Stimulated activated CD4-positive, alpha-beta T cell treated with anti-CD3 and anti-CD28 coated beads, Interleukin-2, amount 100 ng/mL, for 24 hours (primary cell): ENCODE measurements at regions not wholly inside any gene's neighbourhood (a gene's known extent, or its start where the extent isn't known, plus 50 kb on each side); places are given as distances from the start of the nearest gene placed in this dataset.
"Not testable (repeated sequence)": the region's sequence is repeated elsewhere in the genome, so short reads cannot be mapped to it uniquely, and the experiment has no call there.

Source experiments
- DNase-seq, 2 donors: peaks; one replicate each; pipeline ENCODE4 v3.0.0-alpha.2; 2020

- no peak for DNase-seq
These were observed 467.5 kb upstream of the PAPPA start for GRCh38 chr9:115686069-115686468.

DNA sequence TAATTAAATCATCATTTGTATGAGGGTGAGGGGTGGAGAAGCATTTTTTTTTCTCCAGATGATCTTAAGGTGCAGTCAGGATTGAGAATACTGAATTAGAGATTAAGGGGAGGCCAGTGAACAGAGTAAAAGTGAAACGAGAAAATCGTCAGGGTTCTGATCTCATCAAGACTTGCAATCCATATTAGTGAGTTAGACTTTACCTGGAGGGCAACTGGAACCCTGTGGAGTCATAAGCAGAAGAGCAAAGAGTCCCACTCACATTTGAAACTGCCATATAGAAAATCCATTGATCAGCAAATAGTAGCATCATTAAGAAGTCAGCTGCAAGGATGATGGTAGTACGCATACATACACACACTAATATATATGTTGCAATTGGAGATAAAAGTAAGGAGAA, 466.2 kb upstream of the PAPPA start:
- no peak for DNase-seq

- DNase-seq: no peak
These were observed 464.3 kb upstream of the PAPPA start for GRCh38 chr9:115689331-115689730.

- no peak for DNase-seq
These were observed 462.6 kb upstream of the PAPPA start for GRCh38 chr9:115690786-115691496.

DNA sequence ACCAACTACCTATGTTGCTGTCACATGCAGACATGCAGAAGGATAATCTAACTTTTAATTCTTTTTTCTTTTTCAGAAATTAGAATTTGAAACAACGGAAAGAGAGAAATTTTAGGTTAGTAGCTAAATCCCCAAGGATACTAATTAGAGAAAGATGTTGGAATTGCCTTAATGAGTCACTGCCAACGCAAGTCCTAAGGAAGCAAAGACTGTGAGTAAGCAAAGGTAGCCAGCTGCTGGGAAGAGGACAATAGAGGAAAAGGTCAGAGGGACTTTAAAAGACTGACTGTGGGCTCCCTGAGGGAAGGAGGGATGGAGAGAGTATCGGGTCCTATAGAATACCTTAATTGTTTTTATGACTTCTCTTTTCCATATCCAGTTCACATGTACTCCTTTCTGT, 461.9 kb upstream of the PAPPA start:
- DNase-seq: no peak

DNA sequence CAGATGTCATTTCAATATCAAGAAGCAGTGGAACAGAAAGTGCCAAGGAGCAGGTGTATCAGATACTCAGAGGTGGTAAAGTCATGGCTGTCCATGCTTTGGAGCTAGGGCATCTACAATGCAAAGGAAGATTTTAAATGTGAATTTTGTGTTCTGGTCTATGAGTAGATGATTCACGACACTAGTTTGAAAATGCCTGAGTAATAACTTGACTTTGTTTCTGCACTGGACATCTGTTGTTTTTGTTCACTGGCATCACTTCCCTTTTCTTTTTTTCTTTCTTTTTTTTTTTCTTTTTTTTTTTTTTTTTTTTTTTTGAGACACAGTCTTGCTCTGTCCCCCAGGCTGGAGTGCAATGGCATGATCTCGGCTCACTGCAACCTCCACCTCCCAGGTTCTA, 460.7 kb upstream of the PAPPA start:
- DNase-seq: not testable (repeated sequence)

DNA sequence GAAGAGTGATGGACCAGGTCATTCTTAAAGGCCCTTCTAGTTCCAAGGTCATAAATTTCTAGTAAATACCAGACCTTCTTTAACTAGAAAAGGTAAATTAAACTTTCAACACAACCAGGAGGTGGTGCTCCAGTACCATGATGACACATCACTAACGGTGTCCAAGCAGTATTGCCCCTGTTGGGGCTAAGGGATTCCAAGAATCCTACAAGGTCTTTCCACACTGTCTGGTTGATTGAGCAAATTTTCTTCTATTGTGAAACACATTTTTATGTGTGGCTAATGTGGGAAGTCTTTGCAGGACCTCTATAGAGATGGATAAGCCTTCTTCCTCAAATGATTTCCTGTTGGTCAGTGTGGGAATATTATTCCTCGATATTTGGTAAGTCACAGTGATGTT, 459.6 kb upstream of the PAPPA start:
- DNase-seq: no peak

- no peak for DNase-seq
These were observed 458.6 kb upstream of the PAPPA start for GRCh38 chr9:115694991-115695390.

DNA sequence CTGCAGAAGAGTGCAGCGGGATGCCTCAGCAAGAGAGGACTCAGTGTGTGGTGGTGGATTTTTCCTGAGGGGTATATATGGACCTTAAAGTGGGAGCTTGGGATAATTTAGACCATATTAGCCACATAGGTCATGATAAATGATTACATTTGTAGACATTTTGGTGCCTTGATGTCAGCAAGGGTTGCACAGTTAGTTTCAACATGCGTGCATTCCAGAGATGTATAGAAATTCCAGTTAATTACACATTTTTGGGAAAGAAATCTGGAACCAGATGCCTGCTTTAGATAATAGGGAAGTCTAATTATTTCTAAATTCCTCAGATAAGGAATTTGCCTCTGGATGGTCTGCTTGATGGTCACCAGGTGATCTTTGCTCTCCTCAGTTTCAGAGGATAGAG, 440.6 kb upstream of the PAPPA start:
- DNase-seq: no peak

DNA sequence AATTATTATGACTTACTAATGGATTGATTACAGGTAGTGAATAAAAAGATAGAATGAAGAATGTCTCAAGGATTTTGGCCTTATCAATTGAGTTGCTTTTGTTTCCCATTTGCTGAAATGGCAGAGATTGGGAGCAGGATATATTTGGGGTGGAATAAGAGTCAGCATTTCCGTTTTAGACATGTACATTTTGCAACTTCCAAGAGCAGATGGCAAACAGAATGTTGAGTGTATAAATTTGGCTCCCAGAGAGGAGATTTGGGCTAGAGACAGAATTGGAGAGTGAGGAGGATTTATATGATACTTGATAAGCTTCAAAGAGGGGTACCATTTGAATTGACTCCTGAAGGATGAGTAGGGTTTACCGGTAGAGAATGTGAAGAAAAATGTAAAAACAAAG, 437.9 kb upstream of the PAPPA start:
- DNase-seq: no peak

- DNase-seq: no peak
These were observed 436.3 kb upstream of the PAPPA start for GRCh38 chr9:115717298-115717697.

DNA sequence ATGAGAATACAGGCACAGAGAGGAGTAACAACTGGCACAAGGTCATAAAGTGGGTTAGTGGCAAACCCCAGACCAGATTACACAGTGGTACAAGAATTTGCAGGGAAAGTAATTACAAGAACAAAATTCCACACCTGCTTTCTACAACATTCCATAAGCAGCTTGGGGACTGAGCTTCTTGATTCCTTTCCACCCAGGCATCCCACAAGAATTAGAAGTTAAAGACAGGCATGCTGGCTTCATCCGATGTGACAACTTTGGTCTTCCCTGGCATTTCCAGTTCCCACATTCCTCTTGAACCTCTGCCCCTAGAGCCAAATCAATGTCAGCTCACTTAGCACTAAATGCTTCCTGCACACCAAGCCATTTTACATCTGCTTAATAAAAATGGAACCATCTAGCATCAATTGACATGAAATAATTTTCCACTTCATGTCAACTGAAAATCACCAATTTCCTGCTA, 435.8 kb upstream of the PAPPA start:
- DNase-seq: no peak

DNA sequence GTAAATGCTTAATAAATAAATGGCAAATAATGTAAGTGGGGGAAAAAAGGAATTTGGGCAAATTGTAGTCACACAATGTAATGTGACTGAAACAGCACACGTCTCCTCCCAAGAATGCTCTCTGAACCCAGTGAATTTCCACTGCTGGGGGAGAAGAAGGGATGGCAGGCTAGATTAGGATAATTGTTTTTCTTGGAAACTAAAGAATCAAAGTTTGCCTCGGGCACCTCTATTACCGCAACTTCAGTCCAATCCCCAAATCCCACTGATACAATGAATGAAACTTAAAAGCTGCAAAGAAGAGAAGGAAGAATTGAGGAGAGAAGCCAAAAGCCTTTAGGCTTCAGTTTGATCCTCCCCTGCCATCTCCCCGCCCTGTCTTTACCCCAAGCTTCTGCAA, 423.2 kb upstream of the PAPPA start:
- no peak for DNase-seq

DNA sequence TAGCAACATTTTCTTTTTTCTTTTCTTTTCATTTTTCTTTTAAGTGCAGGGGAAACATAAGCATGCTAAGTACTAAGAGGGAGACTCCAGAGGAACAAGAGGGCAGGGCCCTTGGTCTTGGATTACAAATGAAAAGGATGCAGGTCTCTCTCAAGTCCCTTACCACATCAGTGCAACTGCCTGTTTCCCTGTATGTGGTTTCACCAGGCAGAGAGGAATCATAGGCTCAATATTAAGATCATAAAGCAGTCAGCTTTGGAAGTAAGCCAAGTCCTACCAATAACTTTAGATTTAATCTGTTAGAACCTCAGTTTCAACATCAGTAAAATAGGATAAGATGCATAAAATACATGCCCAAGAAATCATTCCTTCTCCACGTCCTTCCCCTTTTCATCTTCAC, 422.7 kb upstream of the PAPPA start:
- DNase-seq: no peak

- no peak for DNase-seq
These were observed 420.1 kb upstream of the PAPPA start for GRCh38 chr9:115733318-115734110.

GRCh38 chr9:115739096-115739875, 414.3 kb upstream of the PAPPA start:
- DNase-seq: no peak

GRCh38 chr9:115740986-115741385, 412.6 kb upstream of the PAPPA start:
- no peak for DNase-seq

DNA sequence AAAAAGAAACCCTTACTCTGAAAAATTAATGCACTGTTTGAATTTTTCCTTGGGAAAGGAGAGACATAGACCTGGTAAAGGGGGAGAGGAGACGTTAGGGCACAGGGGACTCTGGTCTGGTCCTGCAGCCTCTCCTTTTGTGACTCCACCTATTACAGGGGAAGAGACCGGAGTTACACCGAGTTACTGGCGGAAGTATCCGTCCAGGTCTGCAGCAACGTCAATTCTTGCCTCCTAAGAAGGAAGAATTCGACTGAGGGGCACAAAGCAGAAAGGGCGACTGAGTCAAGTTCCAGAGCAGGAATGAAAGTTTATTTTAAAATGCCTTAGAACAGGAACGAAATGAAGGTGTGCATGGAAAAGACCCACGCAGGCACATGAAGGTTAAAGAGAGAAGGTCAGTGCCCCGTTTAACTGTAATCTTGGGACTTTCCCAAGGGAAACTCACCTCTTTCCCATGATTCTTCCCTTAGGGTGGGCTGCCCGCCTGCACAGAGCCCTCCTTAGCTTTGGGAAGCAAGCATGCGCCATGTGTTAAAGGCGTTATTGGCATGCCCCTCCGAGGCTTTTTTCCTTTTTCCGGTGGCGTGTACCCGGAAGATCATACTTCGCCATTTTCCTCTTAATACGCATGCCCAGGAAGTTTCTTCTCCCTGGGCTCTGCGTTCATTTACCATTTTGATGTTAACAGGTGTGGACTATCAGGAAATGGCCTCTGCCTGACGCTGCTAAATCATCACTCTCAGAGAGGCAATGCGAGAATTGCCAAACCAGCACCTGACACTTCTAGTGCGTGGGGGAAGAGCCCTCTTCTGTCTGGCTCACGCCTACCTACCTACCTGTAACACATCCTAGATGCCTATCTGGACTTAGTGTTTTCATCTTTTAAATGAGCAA, 409.6 kb upstream of the PAPPA start:
- no peak for DNase-seq

- DNase-seq: no peak
These were observed 407.1 kb upstream of the PAPPA start for GRCh38 chr9:115746496-115746895.

GRCh38 chr9:115747731-115748130, 405.9 kb upstream of the PAPPA start:
- DNase-seq: no peak

GRCh38 chr9:115756736-115757135, 396.9 kb upstream of the PAPPA start:
- DNase-seq: no peak

GRCh38 chr9:115757461-115757860, 396.1 kb upstream of the PAPPA start:
- DNase-seq: no peak

- no peak for DNase-seq
These were observed 395.1 kb upstream of the PAPPA start for GRCh38 chr9:115758441-115758840.
